Astrocyte (in vitro differentiated cells and primary cell): ENCODE measurements at regions not wholly inside any gene's neighbourhood (a gene's known extent, or its start where the extent isn't known, plus 50 kb on each side); places are given as distances from the start of the nearest gene placed in this dataset.

Experiments used
- EZH2 ChIP-seq: IDR thresholded peaks from 2 replicates; pipeline ENCODE4 v1.6.1; 2012; ENCODE audit warnings: mild to moderate bottlenecking, low read length, inconsistent platforms; ENCODE audit not compliant: insufficient read depth
- TF ChIP-seq, protein P1 (sequence below): IDR thresholded peaks from 2 replicates; pipeline ENCODE4 v1.5.1; 2011; ENCODE audit warnings: low read depth, mild to moderate bottlenecking, inconsistent platforms, low read length, moderate library complexity; ENCODE audit not compliant: insufficient read depth

DNA sequence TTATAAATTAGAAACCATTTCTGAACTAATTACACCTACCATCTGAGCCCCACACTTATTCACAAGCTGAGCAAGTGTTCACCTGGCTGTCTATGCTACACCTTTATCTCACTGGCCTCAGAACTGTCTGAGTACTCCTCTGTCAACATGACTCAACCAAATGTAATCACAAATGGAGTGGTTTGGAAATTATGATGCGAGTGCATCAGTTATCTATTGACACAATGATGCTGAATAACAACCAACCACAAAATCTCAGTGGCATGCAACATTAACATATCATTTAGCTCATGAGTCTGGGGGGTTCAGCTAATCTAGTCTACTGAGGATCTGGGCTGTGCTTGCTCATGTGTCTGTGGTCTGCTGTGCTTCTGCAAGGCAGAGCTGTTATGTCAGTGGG, 184.2 kb upstream of the NXPH2 start:
- TF ChIP-seq, protein P1, sequence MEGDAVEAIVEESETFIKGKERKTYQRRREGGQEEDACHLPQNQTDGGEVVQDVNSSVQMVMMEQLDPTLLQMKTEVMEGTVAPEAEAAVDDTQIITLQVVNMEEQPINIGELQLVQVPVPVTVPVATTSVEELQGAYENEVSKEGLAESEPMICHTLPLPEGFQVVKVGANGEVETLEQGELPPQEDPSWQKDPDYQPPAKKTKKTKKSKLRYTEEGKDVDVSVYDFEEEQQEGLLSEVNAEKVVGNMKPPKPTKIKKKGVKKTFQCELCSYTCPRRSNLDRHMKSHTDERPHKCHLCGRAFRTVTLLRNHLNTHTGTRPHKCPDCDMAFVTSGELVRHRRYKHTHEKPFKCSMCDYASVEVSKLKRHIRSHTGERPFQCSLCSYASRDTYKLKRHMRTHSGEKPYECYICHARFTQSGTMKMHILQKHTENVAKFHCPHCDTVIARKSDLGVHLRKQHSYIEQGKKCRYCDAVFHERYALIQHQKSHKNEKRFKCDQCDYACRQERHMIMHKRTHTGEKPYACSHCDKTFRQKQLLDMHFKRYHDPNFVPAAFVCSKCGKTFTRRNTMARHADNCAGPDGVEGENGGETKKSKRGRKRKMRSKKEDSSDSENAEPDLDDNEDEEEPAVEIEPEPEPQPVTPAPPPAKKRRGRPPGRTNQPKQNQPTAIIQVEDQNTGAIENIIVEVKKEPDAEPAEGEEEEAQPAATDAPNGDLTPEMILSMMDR = no peak
- TF ChIP-seq EZH2 = no peak
